HG03354 (cell line): ENCODE measurements at regions not wholly inside any gene's neighbourhood (a gene's known extent, or its start where the extent isn't known, plus 50 kb on each side); places are given as distances from the start of the nearest gene placed in this dataset.

Experiments
- ATAC-seq: cut with Tn5 transposase; IDR thresholded peaks from one replicate; pipeline ENCODE4 v1.9.1; 2021; ENCODE audit warnings: mild to moderate bottlenecking; ENCODE audit not compliant: unreplicated experiment, poor library complexity, severe bottlenecking

- no peak for ATAC-seq
Measured at GRCh38 chr4:159495515-159496236, 392.8 kb downstream of the RAPGEF2 start.

- no peak for ATAC-seq
Measured at GRCh38 chr4:159496248-159496647, 393.4 kb downstream of the RAPGEF2 start.

- ATAC-seq: no peak
Measured at GRCh38 chr4:159497936-159498335, 395.1 kb downstream of the RAPGEF2 start.

GRCh38 chr4:159498446-159499115, 395.7 kb downstream of the RAPGEF2 start:
- ATAC-seq: no peak

- no peak for ATAC-seq
Measured at GRCh38 chr4:159500861-159501260, 398.0 kb downstream of the RAPGEF2 start.

- ATAC-seq: no peak
Measured at GRCh38 chr4:159503236-159504008, 400.5 kb downstream of the RAPGEF2 start.

GRCh38 chr4:159504684-159505083, 401.8 kb downstream of the RAPGEF2 start:
- ATAC-seq: no peak

- no peak for ATAC-seq
Measured at GRCh38 chr4:159505266-159505975, 402.5 kb downstream of the RAPGEF2 start.

- no peak for ATAC-seq
Measured at GRCh38 chr4:159506801-159507517, 404.1 kb downstream of the RAPGEF2 start.

GRCh38 chr4:159508917-159509500, 406.1 kb downstream of the RAPGEF2 start:
- ATAC-seq: no peak

GRCh38 chr4:159512348-159512747, 409.5 kb downstream of the RAPGEF2 start:
- ATAC-seq: no peak

- ATAC-seq: no peak
Measured at GRCh38 chr4:159515314-159516025, 412.6 kb downstream of the RAPGEF2 start.

GRCh38 chr4:159516556-159517140, 413.8 kb downstream of the RAPGEF2 start:
- no peak for ATAC-seq

- no peak for ATAC-seq
Measured at GRCh38 chr4:159520074-159520473, 417.2 kb downstream of the RAPGEF2 start.

GRCh38 chr4:159526172-159526571, 423.3 kb downstream of the RAPGEF2 start:
- no peak for ATAC-seq

- no peak for ATAC-seq
Measured at GRCh38 chr4:159534655-159535054, 431.8 kb downstream of the RAPGEF2 start.

- ATAC-seq: no peak
Measured at GRCh38 chr4:159538556-159538955, 435.7 kb downstream of the RAPGEF2 start.

- ATAC-seq: no peak
Measured at GRCh38 chr4:159540038-159540437, 437.2 kb downstream of the RAPGEF2 start.
